Heart left ventricle (tissue), 13 donors: ENCODE measurements at regions not wholly inside any gene's neighbourhood (a gene's known extent, or its start where the extent isn't known, plus 50 kb on each side); places are given as distances from the start of the nearest gene placed in this dataset.

Experiments
- CTCF ChIP-seq, 12 donors: fragments of 200-600 bp; sonication (generic) in 4 of 12; IDR thresholded peaks; one replicate each; pipeline versions ENCODE4 v1.5.0 to v1.8.0; 2018 to 2022; ENCODE audit warnings: antibody characterized with exemption in 12 of 12, mild to moderate bottlenecking in 5 of 12
- POLR2A ChIP-seq, 2 donors: fragments of 450-650 bp; IDR thresholded peaks; one replicate each; pipeline ENCODE4 v1.6.1; 2017; ENCODE audit warnings: antibody characterized with exemption in 2 of 2, mild to moderate bottlenecking in 2 of 2, moderate library complexity in 2 of 2
- donor health status: ischemic (EF 13 %, LVEDD 7.1; RV severe dilation, severe dysfunction).
- donor health status: DM: no; HTN: yes; CAD: no.
- donor health status: DM: no; HTN: no; CAD: no.
- donor health status: ischemic (EF 25% LVEDD 6.9; RV normal size, moderate dysfunction).
- donor health status: ischemic (EF 25% LVEDD 5.7; RV mildly dilated, moderate dysfunction).
- donor health status: ischemic (EF 35%, LVEDD 5.7; RV mildly dilated, moderate dysfunction).
- donor health status: nonischemic (EF 11% LVEDD 7.7; RV severe dilation, severe dysfunction).
- donor health status: DM: yes; HTN: yes; CAD: no.
- donor health status: PGD.
- donor health status: ischemic (EF 29% LVEDD 5.4; RV normal size, mild dysfunction).
- donor health status: nonischemic (EF 23%, LVEDD 6.1; RV moderate dilation, normal function).

DNA sequence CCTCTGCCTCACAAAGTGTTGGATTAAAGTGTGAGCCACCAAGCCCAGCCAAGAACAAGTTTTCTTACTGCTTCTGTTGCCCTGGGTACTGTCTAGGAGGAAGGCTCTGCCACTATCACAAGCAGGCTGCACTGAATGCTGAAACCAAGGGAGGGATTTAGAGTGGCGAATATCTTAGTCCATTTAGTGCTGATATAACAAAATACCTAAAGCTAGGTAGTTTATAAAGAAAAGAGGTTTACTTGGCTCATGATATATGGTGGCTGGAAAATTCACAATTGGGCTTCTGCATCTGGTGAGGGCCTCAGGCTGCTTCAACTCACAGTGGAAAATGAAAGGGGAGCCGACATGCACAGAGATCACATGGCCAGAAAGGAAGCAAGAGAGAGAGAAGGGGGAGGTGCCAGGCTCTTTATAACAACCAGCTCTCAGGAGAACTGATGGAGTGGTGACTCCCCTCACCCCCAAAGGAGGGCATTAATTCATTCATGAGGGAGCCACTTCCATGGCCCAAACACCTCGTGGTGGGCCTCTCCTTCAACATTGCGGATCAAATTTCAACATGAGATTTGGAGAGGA lies 146.0 kb upstream of the SERPINE2 start:
- TF ChIP-seq CTCF (IDR thresholded peaks at IDR 0.05) (no peak), POLR2A (IDR thresholded peaks at IDR 0.05) (no peak)
